ENCODE measurements at regions not wholly inside any gene's neighbourhood (a gene's known extent, or its start where the extent isn't known, plus 50 kb on each side); places are given as distances from the start of the nearest gene placed in this dataset.

DNA sequence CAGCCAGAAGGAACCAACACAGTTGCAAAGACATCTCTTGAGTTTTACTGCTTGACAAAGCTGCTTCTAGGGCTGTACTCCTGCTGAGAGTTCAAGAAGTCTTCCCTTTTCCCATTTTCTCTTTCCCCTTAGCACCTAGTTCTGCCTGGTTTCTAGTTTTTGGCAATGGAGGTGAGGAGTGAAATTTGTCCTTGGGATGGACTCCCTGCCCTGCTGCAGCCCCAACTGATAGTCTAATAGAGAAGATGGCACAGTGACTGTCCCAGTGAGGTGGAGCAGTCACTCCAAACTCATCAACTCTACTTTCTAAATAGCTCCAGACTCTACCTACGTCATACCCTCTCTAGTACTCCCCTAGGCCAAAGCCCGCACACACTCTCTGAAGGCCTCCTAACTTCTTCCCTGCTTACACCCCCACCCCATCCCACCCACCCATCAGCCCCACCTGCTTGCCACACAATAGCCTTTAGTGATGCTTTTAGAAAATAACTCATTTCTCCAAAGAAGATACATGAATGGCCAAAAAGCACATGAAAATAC lies 164.4 kb downstream of the DDX1 start:
- TF ChIP-seq POLR2A (IDR thresholded peaks at IDR 0.05), result no peak
- TF ChIP-seq, protein P1, sequence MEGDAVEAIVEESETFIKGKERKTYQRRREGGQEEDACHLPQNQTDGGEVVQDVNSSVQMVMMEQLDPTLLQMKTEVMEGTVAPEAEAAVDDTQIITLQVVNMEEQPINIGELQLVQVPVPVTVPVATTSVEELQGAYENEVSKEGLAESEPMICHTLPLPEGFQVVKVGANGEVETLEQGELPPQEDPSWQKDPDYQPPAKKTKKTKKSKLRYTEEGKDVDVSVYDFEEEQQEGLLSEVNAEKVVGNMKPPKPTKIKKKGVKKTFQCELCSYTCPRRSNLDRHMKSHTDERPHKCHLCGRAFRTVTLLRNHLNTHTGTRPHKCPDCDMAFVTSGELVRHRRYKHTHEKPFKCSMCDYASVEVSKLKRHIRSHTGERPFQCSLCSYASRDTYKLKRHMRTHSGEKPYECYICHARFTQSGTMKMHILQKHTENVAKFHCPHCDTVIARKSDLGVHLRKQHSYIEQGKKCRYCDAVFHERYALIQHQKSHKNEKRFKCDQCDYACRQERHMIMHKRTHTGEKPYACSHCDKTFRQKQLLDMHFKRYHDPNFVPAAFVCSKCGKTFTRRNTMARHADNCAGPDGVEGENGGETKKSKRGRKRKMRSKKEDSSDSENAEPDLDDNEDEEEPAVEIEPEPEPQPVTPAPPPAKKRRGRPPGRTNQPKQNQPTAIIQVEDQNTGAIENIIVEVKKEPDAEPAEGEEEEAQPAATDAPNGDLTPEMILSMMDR (IDR thresholded peaks at IDR 0.05), result no peak

All from uterus (tissue), 2 donors.